Keratinocyte (primary cell): ENCODE measurements at regions not wholly inside any gene's neighbourhood (a gene's known extent, or its start where the extent isn't known, plus 50 kb on each side); places are given as distances from the start of the nearest gene placed in this dataset.
A peak's percentile ranks its signal among the peaks of the same experiment; 100 is the strongest.

Experiments used
- EZH2 ChIP-seq: IDR thresholded peaks from one replicate; pipeline ENCODE4 v1.6.1; 2012; ENCODE audit warnings: inconsistent platforms, mild to moderate bottlenecking, low read length, moderate library complexity
- TF ChIP-seq, protein P1 (sequence below), 3 experiments: IDR thresholded peaks in 1 of 3; conservative IDR thresholded peaks in 1 of 3; optimal IDR thresholded peaks in 1 of 3; 2 replicates in 2 of 3; 3 replicates in 1 of 3; pipeline versions ENCODE3 to v1.5.1; 2011; ENCODE audit warnings: low read length in 3 of 3, mild to moderate bottlenecking in 3 of 3, moderate library complexity in 2 of 3, control low read depth in 1 of 3, inconsistent platforms in 1 of 3; ENCODE audit not compliant: insufficient read depth in 2 of 3; ENCODE audit errors: extremely low read depth in 1 of 3

DNA sequence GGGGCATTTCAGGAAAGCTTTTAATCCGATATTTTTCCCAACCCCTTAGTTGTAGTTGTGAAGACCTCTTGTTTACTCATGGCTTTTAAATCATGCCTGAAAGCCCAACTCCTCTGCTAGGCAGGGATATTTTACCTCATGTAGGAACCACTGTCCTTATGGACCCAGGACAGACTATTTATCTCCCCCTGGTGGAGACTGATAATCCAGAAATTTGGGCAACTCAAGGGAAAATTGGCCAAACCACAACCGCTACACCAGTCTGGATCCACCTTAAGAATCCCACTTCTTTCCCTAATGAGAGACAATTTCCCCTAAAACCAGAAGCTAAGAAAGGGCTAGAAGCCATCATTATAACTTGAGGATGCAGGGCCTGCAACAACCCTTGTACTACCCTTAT, 248.1 kb upstream of the STAC start:
- TF ChIP-seq, protein P1, sequence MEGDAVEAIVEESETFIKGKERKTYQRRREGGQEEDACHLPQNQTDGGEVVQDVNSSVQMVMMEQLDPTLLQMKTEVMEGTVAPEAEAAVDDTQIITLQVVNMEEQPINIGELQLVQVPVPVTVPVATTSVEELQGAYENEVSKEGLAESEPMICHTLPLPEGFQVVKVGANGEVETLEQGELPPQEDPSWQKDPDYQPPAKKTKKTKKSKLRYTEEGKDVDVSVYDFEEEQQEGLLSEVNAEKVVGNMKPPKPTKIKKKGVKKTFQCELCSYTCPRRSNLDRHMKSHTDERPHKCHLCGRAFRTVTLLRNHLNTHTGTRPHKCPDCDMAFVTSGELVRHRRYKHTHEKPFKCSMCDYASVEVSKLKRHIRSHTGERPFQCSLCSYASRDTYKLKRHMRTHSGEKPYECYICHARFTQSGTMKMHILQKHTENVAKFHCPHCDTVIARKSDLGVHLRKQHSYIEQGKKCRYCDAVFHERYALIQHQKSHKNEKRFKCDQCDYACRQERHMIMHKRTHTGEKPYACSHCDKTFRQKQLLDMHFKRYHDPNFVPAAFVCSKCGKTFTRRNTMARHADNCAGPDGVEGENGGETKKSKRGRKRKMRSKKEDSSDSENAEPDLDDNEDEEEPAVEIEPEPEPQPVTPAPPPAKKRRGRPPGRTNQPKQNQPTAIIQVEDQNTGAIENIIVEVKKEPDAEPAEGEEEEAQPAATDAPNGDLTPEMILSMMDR (optimal IDR thresholded peaks at IDR 0.05 in 1 of 3, IDR thresholded peaks at IDR 0.05 in 1 of 3, conservative IDR thresholded peaks at IDR 0.05 in 1 of 3; ENCODE audit: extremely low read depth in 1 of 3, insufficient read depth in 2 of 3, low read length in 3 of 3): peak in 1 of 3 experiments; percentile 1
- no peak for TF ChIP-seq EZH2
